GM19238 (cell line): ENCODE measurements at regions not wholly inside any gene's neighbourhood (a gene's known extent, or its start where the extent isn't known, plus 50 kb on each side); places are given as distances from the start of the nearest gene placed in this dataset.
"Not testable (repeated sequence)": the region's sequence is repeated elsewhere in the genome, so short reads cannot be mapped to it uniquely, and the experiment has no call there.

Experiments
- DNase-seq: peaks from one replicate; pipeline ENCODE4 v3.0.0; 2011; ENCODE audit warnings: low spot score; ENCODE audit not compliant: insufficient read length

GRCh38 chr9:22170556-22170955 lies 161.5 kb upstream of the CDKN2B start:
- DNase-seq: no peak

- no peak for DNase-seq
Observed at GRCh38 chr9:22170990-22171670, 162.0 kb upstream of the CDKN2B start.

GRCh38 chr9:22171691-22172090 lies 162.6 kb upstream of the CDKN2B start:
- no peak for DNase-seq

GRCh38 chr9:22173908-22174307 lies 164.8 kb upstream of the CDKN2B start:
- DNase-seq: no peak

- no peak for DNase-seq
Observed at GRCh38 chr9:22175972-22176545, 167.0 kb upstream of the CDKN2B start.

GRCh38 chr9:22181021-22181420 lies 171.9 kb upstream of the CDKN2B start:
- not testable (repeated sequence) for DNase-seq

- no peak for DNase-seq
Observed at GRCh38 chr9:22189471-22189870, 180.4 kb upstream of the CDKN2B start.

- DNase-seq: not testable (repeated sequence)
Observed at GRCh38 chr9:22197000-22197399, 187.9 kb upstream of the CDKN2B start.

GRCh38 chr9:22198681-22199080 lies 189.6 kb upstream of the CDKN2B start:
- no peak for DNase-seq

- no peak for DNase-seq
Observed at GRCh38 chr9:22201256-22201655, 192.2 kb upstream of the CDKN2B start.

GRCh38 chr9:22203371-22204138 lies 194.4 kb upstream of the CDKN2B start:
- DNase-seq: no peak

GRCh38 chr9:22204240-22204639 lies 195.1 kb upstream of the CDKN2B start:
- no peak for DNase-seq

- no peak for DNase-seq
Observed at GRCh38 chr9:22206833-22207232, 197.7 kb upstream of the CDKN2B start.

- DNase-seq: no peak
Observed at GRCh38 chr9:22208846-22209585, 199.9 kb upstream of the CDKN2B start.

- no peak for DNase-seq
Observed at GRCh38 chr9:22210262-22210661, 201.2 kb upstream of the CDKN2B start.

- no peak for DNase-seq
Observed at GRCh38 chr9:22210936-22211335, 201.8 kb upstream of the CDKN2B start.

GRCh38 chr9:22211588-22212360 lies 202.7 kb upstream of the CDKN2B start:
- DNase-seq: no peak

GRCh38 chr9:22214021-22214420 lies 204.9 kb upstream of the CDKN2B start:
- no peak for DNase-seq

- no peak for DNase-seq
Observed at GRCh38 chr9:22214497-22215031, 205.5 kb upstream of the CDKN2B start.

GRCh38 chr9:22215521-22215920 lies 206.4 kb upstream of the CDKN2B start:
- no peak for DNase-seq

- no peak for DNase-seq
Observed at GRCh38 chr9:22216730-22217172, 207.6 kb upstream of the CDKN2B start.
